HepG2 (cell line): ENCODE measurements at regions not wholly inside any gene's neighbourhood (a gene's known extent, or its start where the extent isn't known, plus 50 kb on each side); places are given as distances from the start of the nearest gene placed in this dataset.
A peak's percentile ranks its signal among the peaks of the same experiment; 100 is the strongest.

ENCODE experiments used
- ATAC-seq: fragments of 200-7000 bp; cut with Tn5 transposase; 3 replicates; pipeline ENCODE4 v1.9.1; 2020; ENCODE audit warnings: mild to moderate bottlenecking, moderate library complexity
- BruUV-seq: library from RNA; stranded (reverse); fragments of 400-500 nt; replicated peaks from 2 replicates; lab custom pipeline; 2021; lab: Mats Ljungman, UMichigan
- CTCF ChIA-PET: fragments of 300-600 bp; formaldehyde crosslinking; extraction: SDS; loops from one replicate; lab custom pipeline; 2021; ENCODE audit warnings: low total read pairs, inconsistent platforms, low intra/inter-chr PET ratio; lab: Yijun Ruan, JAX
- POLR2A ChIA-PET: fragments of 350-600 bp; sonication (Branson Sonifier 250); formaldehyde crosslinking; loops from one replicate; lab custom pipeline; 2020; ENCODE audit warnings: antibody characterized with exemption, inconsistent platforms; lab: Yijun Ruan, JAX
- DNase-seq: peaks from one replicate; pipeline ENCODE4 v3.0.0-alpha.2; 2015; ENCODE audit warnings: low spot score
- FAIRE-seq: peaks from 3 replicates; lab custom pipeline; 2011; peaks lifted over from hg19 to GRCh38; lab: Jason Lieb, UNC
- H2AFZ ChIP-seq: one replicate; pipeline ENCODE4 v1.6.1; 2011; ENCODE audit warnings: low read length, inconsistent platforms
- H3K27ac ChIP-seq: fragments of 300-600 bp; 3 replicates; pipeline ENCODE4 v1.8.0; 2011; ENCODE audit warnings: mixed run types, mild to moderate bottlenecking, mixed read lengths, low read length, inconsistent platforms; ENCODE audit not compliant: insufficient read depth; ENCODE audit errors: extremely low read length
- H3K27me3 ChIP-seq, 2 experiments: fragments of 200-600 bp in 1 of 2; 2 replicates in 1 of 2; 3 replicates in 1 of 2; pipeline versions ENCODE4 v1.6.0 to v1.8.0; 2011; ENCODE audit warnings: low read length in 2 of 2, mild to moderate bottlenecking in 2 of 2, moderate library complexity in 2 of 2, inconsistent platforms in 1 of 2; ENCODE audit not compliant: insufficient read depth in 2 of 2, control insufficient read depth in 1 of 2
- H3K36me3 ChIP-seq, 2 experiments: fragments of 200-600 bp in 1 of 2; replicated peaks in 1 of 2; 2 replicates in 1 of 2; 3 replicates in 1 of 2; pipeline versions ENCODE4 v1.5.1 to v1.8.0; 2011; ENCODE audit warnings: low read length in 2 of 2, inconsistent platforms in 1 of 2; ENCODE audit not compliant: insufficient read depth in 2 of 2, control insufficient read depth in 1 of 2
- H3K4me1 ChIP-seq: 2 replicates; pipeline ENCODE4 v1.5.1; 2012; ENCODE audit warnings: low read length, inconsistent platforms; ENCODE audit not compliant: insufficient read depth
- H3K4me2 ChIP-seq: 2 replicates; pipeline ENCODE4 v1.6.0; 2011; ENCODE audit warnings: low read depth, low read length, inconsistent platforms
- H3K4me3 ChIP-seq, 3 experiments: fragments of 200-600 bp in 1 of 3; sonication (generic), shearing (Covaris generic) in 1 of 3; replicated peaks in 1 of 3; 2 replicates each; pipeline ENCODE4 v1.5.1; 2011 to 2016; ENCODE audit warnings: low read length in 3 of 3, inconsistent platforms in 2 of 3, low read depth in 2 of 3, mild to moderate bottlenecking in 2 of 3, control low read depth in 1 of 3, mixed read lengths in 1 of 3; ENCODE audit not compliant: insufficient read depth in 1 of 3
- H3K79me2 ChIP-seq: one replicate; pipeline ENCODE4 v1.6.1; 2011; ENCODE audit warnings: low read length, inconsistent platforms; ENCODE audit not compliant: insufficient read depth
- H3K9ac ChIP-seq: 2 replicates; pipeline ENCODE4 v1.6.0; 2011; ENCODE audit warnings: mild to moderate bottlenecking, low read depth, low read length, inconsistent platforms; ENCODE audit not compliant: insufficient read depth
- H3K9me3 ChIP-seq: 2 replicates; pipeline ENCODE4 v1.5.1; 2012; ENCODE audit warnings: mild to moderate bottlenecking, low read length
- H4K20me1 ChIP-seq: 2 replicates; pipeline ENCODE4 v1.6.0; 2011; ENCODE audit warnings: inconsistent platforms, mild to moderate bottlenecking, low read length, moderate library complexity; ENCODE audit not compliant: insufficient read depth
- CEBPB ChIP-seq: IDR thresholded peaks from 2 replicates; pipeline ENCODE4 v1.6.1; 2011; ENCODE audit warnings: low read depth, low read length, improper control_type of control experiment, borderline replicate concordance
- MBNL3 ChIP-seq: fragments of 250-450 bp; sonication (Bioruptor Pico); conservative IDR thresholded peaks from 2 replicates; pipeline ENCODE4 v1.8.0; 2022; ENCODE audit warnings: mild to moderate bottlenecking, inconsistent platforms
- NCOR1 ChIP-seq: fragments of 200-600 bp; sonication (generic); IDR thresholded peaks from 2 replicates; pipeline ENCODE4 v1.7.0; 2017; ENCODE audit warnings: antibody characterized with exemption, low read length, borderline replicate concordance
- SOX5 ChIP-seq: IDR thresholded peaks from 2 replicates; pipeline ENCODE4 v1.6.1; 2016; ENCODE audit warnings: borderline replicate concordance
- YY1 ChIP-seq: IDR thresholded peaks from 2 replicates; pipeline ENCODE4 v1.6.1; 2011; ENCODE audit warnings: low read length, low read depth, moderate library complexity, mild to moderate bottlenecking; ENCODE audit not compliant: insufficient read depth, insufficient replicate concordance
- ZFP36L1 ChIP-seq: sonication (generic); formaldehyde crosslinking; IDR thresholded peaks from 2 replicates; pipeline ENCODE4 v1.8.0; 2022; ENCODE audit warnings: mild to moderate bottlenecking, missing genetic modification reagents, moderate library complexity
- ZFX ChIP-seq: sonication (generic); formaldehyde crosslinking; IDR thresholded peaks from 2 replicates; pipeline ENCODE4 v1.4.0; 2020; ENCODE audit warnings: mild to moderate bottlenecking, low read depth, missing genetic modification reagents, moderate library complexity
- ZNF572 ChIP-seq: sonication (generic); formaldehyde crosslinking; IDR thresholded peaks from 2 replicates; pipeline ENCODE4 v1.5.1; 2020; ENCODE audit warnings: mild to moderate bottlenecking, missing genetic modification reagents
- ZNF629 ChIP-seq: sonication (generic); formaldehyde crosslinking; conservative IDR thresholded peaks from 2 replicates; pipeline ENCODE4 v1.5.0; 2020; ENCODE audit warnings: missing genetic modification reagents
- ZNF670 ChIP-seq: sonication (generic); formaldehyde crosslinking; IDR thresholded peaks from 2 replicates; pipeline ENCODE4 v1.8.0; 2022; ENCODE audit warnings: mild to moderate bottlenecking, missing genetic modification reagents, borderline replicate concordance
- ZNF737 ChIP-seq: sonication (generic); formaldehyde crosslinking; IDR thresholded peaks from 2 replicates; pipeline ENCODE4 v1.5.0; 2020; ENCODE audit warnings: missing genetic modification reagents, mild to moderate bottlenecking, borderline replicate concordance
- WGBS: methylation state at CpG from one replicate; pipeline ENCODE4 v1.1.6; 2017; ENCODE audit warnings: low lambda C conversion rate; 5-methylcytosine and 5-hydroxymethylcytosine counted together
- in situ Hi-C: cut with HindIII; loops from 2 replicates; pipeline ENCODE4 v1.10.0; 2017; ENCODE audit warnings: low pct_unique_long_range_greater_than_20kb; ENCODE audit not compliant: extremely low pct_ligation_motif_present
- intact Hi-C: fragments of 100-400 bp; cut with micrococcal nuclease; formaldehyde crosslinking; loops from one replicate; pipeline ENCODE4 v1.10.0; 2022; ENCODE audit not compliant: unreplicated experiment
- TF ChIP-seq, protein P1 (sequence below): sonication (generic); formaldehyde crosslinking; IDR thresholded peaks from 2 replicates; pipeline ENCODE4 v1.5.0; 2020; ENCODE audit warnings: missing genetic modification reagents
- TF ChIP-seq, protein P2 (sequence below): IDR thresholded peaks from 2 replicates; pipeline ENCODE4 v1.6.1; 2016; ENCODE audit warnings: mild to moderate bottlenecking, missing biosample characterization, missing genetic modification reagents

DNA sequence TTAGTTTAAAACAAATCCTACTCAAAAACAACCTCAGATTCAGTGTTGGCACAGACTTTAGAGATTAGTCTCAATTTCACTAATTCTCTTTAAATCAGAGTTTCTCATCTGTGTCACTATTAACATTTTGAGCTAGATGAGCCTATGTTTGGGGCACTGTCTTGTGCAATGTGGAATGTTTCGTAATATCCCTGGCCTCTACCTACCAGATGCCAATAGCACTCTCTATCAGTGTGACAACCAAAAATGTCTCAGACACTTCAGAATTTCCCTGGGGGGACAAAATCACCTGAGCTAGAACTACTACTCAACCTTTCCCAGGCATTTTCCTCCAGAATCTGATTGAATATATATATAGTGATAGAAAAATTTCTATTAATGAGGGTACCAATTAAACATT lies 465.2 kb upstream of the RGMB start:
- Histone ChIP-seq H3K4me1 (no peaks in the 10 kb centered on the region), H3K4me3 (no peak overlapping the region), H3K9me3 (no peaks in the 10 kb centered on the region), H3K4me2 (no peak overlapping the region), H3K79me2 (no peaks in the 10 kb centered on the region), H2AFZ (no peak overlapping the region), H3K27ac (no peak overlapping the region), H3K27me3 (no peaks in the 10 kb centered on the region), H4K20me1 (no peaks in the 10 kb centered on the region), H3K36me3 (no peaks in the 10 kb centered on the region), H3K9ac (no peak overlapping the region)
- BruUV-seq, result no TSS peak
- ChIA-PET CTCF (no interaction called here), POLR2A (no interaction called here)
- intact Hi-C loops (no loop called here), in situ Hi-C loops (no loop called here)
- ATAC-seq, result no peak
- no peak for FAIRE-seq
- TF ChIP-seq ZNF670 (CRISPR knock-in tag), result no peak
- TF ChIP-seq CEBPB, result peak; percentile 44; the same call in 1 of the 2 replicates
- 0% methylated on average over 1 of the region's 1 CpG for WGBS
- no peak for DNase-seq

DNA sequence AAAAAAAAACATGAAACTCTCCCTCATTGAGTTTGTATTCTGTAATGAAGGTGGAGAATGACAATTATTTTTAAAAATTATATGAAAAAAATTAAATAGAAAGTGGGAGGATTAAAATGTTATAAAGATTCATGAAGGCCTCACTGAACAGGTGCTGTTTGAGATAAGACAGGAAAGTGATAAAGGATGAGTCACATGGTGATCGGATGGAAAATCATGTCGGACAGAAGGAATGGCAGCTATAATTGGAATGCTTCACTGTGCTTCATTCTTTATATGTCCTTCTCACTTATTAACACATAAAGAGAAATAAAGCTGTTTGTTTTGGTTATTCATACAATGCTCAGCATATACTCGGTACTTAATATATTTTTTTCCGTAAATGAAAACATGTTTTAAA lies 464.5 kb upstream of the RGMB start:
- Histone ChIP-seq H3K4me1 (no peaks in the 10 kb centered on the region), H4K20me1 (no peaks in the 10 kb centered on the region), H3K9ac (no peak overlapping the region), H3K27me3 (no peaks in the 10 kb centered on the region), H3K4me3 (no peak overlapping the region), H3K79me2 (no peaks in the 10 kb centered on the region), H3K36me3 (no peaks in the 10 kb centered on the region), H3K27ac (no peak overlapping the region), H3K9me3 (no peaks in the 10 kb centered on the region), H2AFZ (no peak overlapping the region), H3K4me2 (no peak overlapping the region)
- 58% methylated on average over 4 of the region's 4 CpGs for WGBS
- ChIA-PET POLR2A (no interaction called here), CTCF (no interaction called here)
- intact Hi-C loops, result no loop called here
- FAIRE-seq (no peak), DNase-seq (no peak), ATAC-seq (no peak)
- in situ Hi-C loops, result no loop called here
- BruUV-seq, result no TSS peak
- TF ChIP-seq, protein P1, sequence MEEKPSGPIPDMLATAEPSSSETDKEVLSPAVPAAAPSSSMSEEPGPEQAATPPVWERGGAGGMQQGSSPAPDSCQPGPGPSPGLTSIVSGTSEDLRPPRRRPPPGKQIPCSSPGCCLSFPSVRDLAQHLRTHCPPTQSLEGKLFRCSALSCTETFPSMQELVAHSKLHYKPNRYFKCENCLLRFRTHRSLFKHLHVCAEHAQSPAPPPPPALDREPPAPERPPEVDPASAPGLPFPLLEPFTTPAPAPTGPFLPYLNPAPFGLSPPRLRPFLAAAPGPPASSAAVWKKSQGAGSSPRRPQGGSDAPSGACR (CRISPR knock-in tag), result no peak
- TF ChIP-seq SOX5 (no peak), ZFX (CRISPR knock-in tag) (no peak), ZNF629 (CRISPR knock-in tag) (no peak), YY1 (no peak), ZNF737 (CRISPR knock-in tag) (no peak), ZFP36L1 (CRISPR knock-in tag) (no peak), NCOR1 (no peak), ZNF572 (CRISPR knock-in tag) (no peak), MBNL3 (CRISPR knock-in tag) (no peak)
- TF ChIP-seq, protein P2, sequence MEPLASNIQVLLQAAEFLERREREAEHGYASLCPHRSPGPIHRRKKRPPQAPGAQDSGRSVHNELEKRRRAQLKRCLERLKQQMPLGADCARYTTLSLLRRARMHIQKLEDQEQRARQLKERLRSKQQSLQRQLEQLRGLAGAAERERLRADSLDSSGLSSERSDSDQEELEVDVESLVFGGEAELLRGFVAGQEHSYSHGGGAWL (CRISPR knock-in tag), result no peak
- TF ChIP-seq, all 625 proteins: peak for 0
